Keratinocyte (primary cell): ENCODE measurements at regions not wholly inside any gene's neighbourhood (a gene's known extent, or its start where the extent isn't known, plus 50 kb on each side); places are given as distances from the start of the nearest gene placed in this dataset.

Source experiments
- DNase-seq: peaks from one replicate; pipeline ENCODE4 v3.0.0-alpha.2; 2011; ENCODE audit warnings: low read depth, missing footprints, low spot score
- FAIRE-seq: peaks from 2 replicates; lab custom pipeline; 2011; peaks lifted over from hg19 to GRCh38; lab: Jason Lieb, UNC
- H2AFZ ChIP-seq: 2 replicates; pipeline ENCODE4 v1.6.0; 2012; ENCODE audit warnings: low read length, control low read depth, inconsistent platforms; ENCODE audit not compliant: control insufficient read depth
- H3K27ac ChIP-seq: 2 replicates; pipeline ENCODE4 v1.5.1; 2011; ENCODE audit warnings: low read length; ENCODE audit not compliant: control insufficient read depth, insufficient read depth
- H3K27me3 ChIP-seq: 3 replicates; pipeline ENCODE4 v1.6.0; 2011; ENCODE audit warnings: low read length; ENCODE audit not compliant: control insufficient read depth, insufficient read depth; ENCODE audit errors: extremely low read depth
- H3K36me3 ChIP-seq, 2 experiments: 2 replicates in 1 of 2; 3 replicates in 1 of 2; pipeline ENCODE4 v1.5.1; 2011; ENCODE audit warnings: low read length in 2 of 2, mild to moderate bottlenecking in 1 of 2; ENCODE audit not compliant: control insufficient read depth in 2 of 2, insufficient read depth in 2 of 2; ENCODE audit errors: extremely low read depth in 1 of 2
- H3K4me1 ChIP-seq: 3 replicates; pipeline ENCODE4 v1.5.1; 2011; ENCODE audit warnings: low read length; ENCODE audit not compliant: control insufficient read depth, insufficient read depth; ENCODE audit errors: extremely low read depth
- H3K4me2 ChIP-seq: 3 replicates; pipeline ENCODE4 v1.6.0; 2011; ENCODE audit warnings: low read depth, low read length; ENCODE audit not compliant: control insufficient read depth, insufficient read depth; ENCODE audit errors: extremely low read depth
- H3K4me3 ChIP-seq, 3 experiments: fragments of 200-600 bp in 1 of 3; sonication (generic) in 1 of 3; 2 replicates in 2 of 3; 3 replicates in 1 of 3; pipeline ENCODE4 v1.5.1; 2011 to 2016; ENCODE audit warnings: low read length in 3 of 3, mild to moderate bottlenecking in 3 of 3, control low read depth in 2 of 3, inconsistent platforms in 1 of 3, low read depth in 1 of 3, mixed read lengths in 1 of 3, mixed run types in 1 of 3, moderate library complexity in 1 of 3; ENCODE audit not compliant: control insufficient read depth in 2 of 3, insufficient read depth in 2 of 3; ENCODE audit errors: extremely low read depth in 1 of 3
- H3K79me2 ChIP-seq: 2 replicates; pipeline ENCODE4 v1.6.0; 2012; ENCODE audit warnings: low read length; ENCODE audit not compliant: control insufficient read depth, insufficient read depth
- H3K9ac ChIP-seq: 3 replicates; pipeline ENCODE4 v1.6.0; 2011; ENCODE audit warnings: low read length; ENCODE audit not compliant: control insufficient read depth, insufficient read depth; ENCODE audit errors: extremely low read depth
- H3K9me1 ChIP-seq: 3 replicates; pipeline ENCODE4 v1.6.0; 2011; ENCODE audit warnings: low read length; ENCODE audit not compliant: control insufficient read depth, insufficient read depth; ENCODE audit errors: extremely low read depth
- H3K9me3 ChIP-seq: 2 replicates; pipeline ENCODE4 v1.5.1; 2012; ENCODE audit warnings: low read depth, low read length; ENCODE audit not compliant: control insufficient read depth
- H4K20me1 ChIP-seq: 3 replicates; pipeline ENCODE4 v1.6.0; 2011; ENCODE audit warnings: low read length; ENCODE audit not compliant: control insufficient read depth, insufficient read depth; ENCODE audit errors: extremely low read depth
- EZH2 ChIP-seq: IDR thresholded peaks from one replicate; pipeline ENCODE4 v1.6.1; 2012; ENCODE audit warnings: inconsistent platforms, mild to moderate bottlenecking, low read length, moderate library complexity
- dilution Hi-C: fragments of 300-500 bp; cut with MboI; formaldehyde crosslinking; loops from one replicate; pipeline ENCODE4 v1.7.0; 2020; ENCODE audit warnings: low sequenced_read_pairs; ENCODE audit not compliant: extremely low pct_ligation_motif_present
- TF ChIP-seq, protein P1 (sequence below), 3 experiments: IDR thresholded peaks in 1 of 3; conservative IDR thresholded peaks in 1 of 3; optimal IDR thresholded peaks in 1 of 3; 2 replicates in 2 of 3; 3 replicates in 1 of 3; pipeline versions ENCODE3 to v1.5.1; 2011; ENCODE audit warnings: low read length in 3 of 3, mild to moderate bottlenecking in 3 of 3, moderate library complexity in 2 of 3, control low read depth in 1 of 3, inconsistent platforms in 1 of 3; ENCODE audit not compliant: insufficient read depth in 2 of 3; ENCODE audit errors: extremely low read depth in 1 of 3

DNA sequence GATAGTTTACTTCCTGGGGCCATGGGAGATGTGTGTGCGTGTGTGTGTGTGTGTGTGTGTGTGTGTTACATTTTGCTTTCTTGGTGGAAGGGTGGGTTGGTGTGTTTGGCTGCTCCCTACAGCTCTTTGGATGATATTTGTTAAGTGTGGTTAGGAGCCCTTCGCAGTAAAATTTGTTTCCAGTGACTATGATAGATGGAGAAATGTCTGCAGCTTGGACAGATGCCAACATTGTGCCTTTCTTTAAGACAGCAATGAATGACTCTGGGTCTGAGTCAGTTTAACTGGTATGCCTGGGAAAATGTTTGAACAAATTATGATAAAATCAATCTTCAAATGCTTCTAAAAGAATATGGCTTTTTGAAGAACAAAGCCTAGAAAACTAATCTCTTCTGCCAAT, 102.7 kb upstream of the TRPC6 start:
- DNase-seq = peak; percentile 50
- H3K9me1 ChIP-seq = no peaks in the 10 kb centered on the region
- H3K36me3 ChIP-seq = no peaks in the 10 kb centered on the region
- no peaks in the 10 kb centered on the region for H4K20me1 ChIP-seq
- H3K4me1 ChIP-seq = peaks cover 9% of the 10 kb centered on the region
- TF ChIP-seq EZH2 = no peak
- TF ChIP-seq, protein P1, sequence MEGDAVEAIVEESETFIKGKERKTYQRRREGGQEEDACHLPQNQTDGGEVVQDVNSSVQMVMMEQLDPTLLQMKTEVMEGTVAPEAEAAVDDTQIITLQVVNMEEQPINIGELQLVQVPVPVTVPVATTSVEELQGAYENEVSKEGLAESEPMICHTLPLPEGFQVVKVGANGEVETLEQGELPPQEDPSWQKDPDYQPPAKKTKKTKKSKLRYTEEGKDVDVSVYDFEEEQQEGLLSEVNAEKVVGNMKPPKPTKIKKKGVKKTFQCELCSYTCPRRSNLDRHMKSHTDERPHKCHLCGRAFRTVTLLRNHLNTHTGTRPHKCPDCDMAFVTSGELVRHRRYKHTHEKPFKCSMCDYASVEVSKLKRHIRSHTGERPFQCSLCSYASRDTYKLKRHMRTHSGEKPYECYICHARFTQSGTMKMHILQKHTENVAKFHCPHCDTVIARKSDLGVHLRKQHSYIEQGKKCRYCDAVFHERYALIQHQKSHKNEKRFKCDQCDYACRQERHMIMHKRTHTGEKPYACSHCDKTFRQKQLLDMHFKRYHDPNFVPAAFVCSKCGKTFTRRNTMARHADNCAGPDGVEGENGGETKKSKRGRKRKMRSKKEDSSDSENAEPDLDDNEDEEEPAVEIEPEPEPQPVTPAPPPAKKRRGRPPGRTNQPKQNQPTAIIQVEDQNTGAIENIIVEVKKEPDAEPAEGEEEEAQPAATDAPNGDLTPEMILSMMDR (optimal IDR thresholded peaks at IDR 0.05 in 1 of 3, IDR thresholded peaks at IDR 0.05 in 1 of 3, conservative IDR thresholded peaks at IDR 0.05 in 1 of 3; ENCODE audit: extremely low read depth in 1 of 3, insufficient read depth in 2 of 3, low read length in 3 of 3) = no peak
- H3K4me3 ChIP-seq = no peak overlapping the region
- H3K27ac ChIP-seq = peak overlapping the region; percentile 45
- peak; percentile 89 for FAIRE-seq
- no peaks in the 10 kb centered on the region for H3K9me3 ChIP-seq
- no peaks in the 10 kb centered on the region for H3K79me2 ChIP-seq
- H3K27me3 ChIP-seq = no peaks in the 10 kb centered on the region
- H3K4me2 ChIP-seq = peak overlapping the region; percentile 7
- dilution Hi-C loops = no loop called here
- no peak overlapping the region for H3K9ac ChIP-seq
- H2AFZ ChIP-seq = peak overlapping the region; percentile 18

DNA sequence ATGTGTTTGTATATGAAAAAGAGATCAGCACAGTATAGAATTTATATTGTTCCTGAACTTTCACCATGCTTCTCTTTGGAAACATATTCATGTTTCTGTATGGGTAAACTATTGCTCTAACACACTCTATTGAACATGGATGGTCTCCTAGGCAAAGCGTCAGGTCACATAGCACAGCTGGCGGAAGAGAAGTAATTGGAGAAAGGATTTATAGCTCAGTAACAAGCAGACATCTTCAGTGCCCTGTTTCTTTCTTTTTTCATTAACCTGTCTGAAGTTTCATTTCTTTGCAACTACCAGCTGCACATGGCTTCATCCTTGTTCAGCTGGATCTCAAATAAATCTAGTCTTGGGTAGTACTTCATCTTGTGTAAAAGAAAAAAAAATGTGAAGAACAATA, 84.4 kb upstream of the TRPC6 start:
- no peak for DNase-seq
- H3K79me2 ChIP-seq = no peaks in the 10 kb centered on the region
- H3K27ac ChIP-seq = no peak overlapping the region
- TF ChIP-seq, protein P1 (optimal IDR thresholded peaks at IDR 0.05 in 1 of 3, IDR thresholded peaks at IDR 0.05 in 1 of 3, conservative IDR thresholded peaks at IDR 0.05 in 1 of 3; ENCODE audit: extremely low read depth in 1 of 3, insufficient read depth in 2 of 3, low read length in 3 of 3) = no peak
- TF ChIP-seq EZH2 = no peak
- no peaks in the 10 kb centered on the region for H3K9me3 ChIP-seq
- FAIRE-seq = no peak
- no peaks in the 10 kb centered on the region for H3K4me1 ChIP-seq
- no peaks in the 10 kb centered on the region for H4K20me1 ChIP-seq
- no peaks in the 10 kb centered on the region for H3K36me3 ChIP-seq
- no peak overlapping the region for H3K4me2 ChIP-seq
- no peaks in the 10 kb centered on the region for H3K9me1 ChIP-seq
- dilution Hi-C loops = no loop called here
- no peak overlapping the region for H3K4me3 ChIP-seq
- H3K9ac ChIP-seq = no peak overlapping the region
- H2AFZ ChIP-seq = no peak overlapping the region
- no peaks in the 10 kb centered on the region for H3K27me3 ChIP-seq
